ENCODE measurements at regions not wholly inside any gene's neighbourhood (a gene's known extent, or its start where the extent isn't known, plus 50 kb on each side); places are given as distances from the start of the nearest gene placed in this dataset.

DNA sequence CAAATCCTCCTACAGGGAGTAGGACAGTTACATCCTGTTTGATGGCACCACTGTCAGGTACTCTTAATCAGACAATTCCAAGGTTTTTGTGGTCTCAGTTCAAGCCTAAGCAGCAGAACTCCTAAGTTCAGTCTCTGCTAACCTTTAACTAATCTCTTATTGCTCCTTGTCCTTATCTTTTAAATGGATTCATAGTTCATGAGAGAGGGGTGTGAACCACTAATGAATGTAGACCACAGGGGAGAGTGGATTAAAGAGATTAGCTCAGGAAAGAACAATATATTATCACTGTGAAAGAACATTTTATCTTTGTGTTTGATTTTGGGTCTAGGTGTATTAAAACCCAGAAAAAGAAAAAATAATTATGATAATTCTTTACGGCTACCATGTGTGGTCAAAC, 168.9 kb downstream of the DCK start:
- no peak for DNase-seq

DNA sequence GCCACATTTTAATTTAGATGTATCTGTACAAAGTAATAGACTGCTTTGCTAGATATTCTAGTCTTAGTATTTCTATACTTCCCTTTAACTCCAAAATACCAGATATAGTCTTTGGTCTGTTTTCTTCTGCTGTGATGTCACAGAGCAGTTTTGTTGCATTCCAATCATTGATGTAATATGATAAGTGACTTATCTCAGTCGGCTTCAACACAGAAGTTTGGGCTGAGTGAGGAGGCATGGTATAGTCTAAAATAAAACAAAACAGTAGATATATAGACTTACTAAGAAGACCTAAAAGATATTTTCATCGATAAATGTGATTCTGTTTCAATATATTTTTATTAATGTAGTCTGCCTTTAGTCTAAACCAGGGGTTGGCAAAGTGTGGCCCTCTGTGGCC, 169.9 kb downstream of the DCK start:
- no peak for DNase-seq

DNA sequence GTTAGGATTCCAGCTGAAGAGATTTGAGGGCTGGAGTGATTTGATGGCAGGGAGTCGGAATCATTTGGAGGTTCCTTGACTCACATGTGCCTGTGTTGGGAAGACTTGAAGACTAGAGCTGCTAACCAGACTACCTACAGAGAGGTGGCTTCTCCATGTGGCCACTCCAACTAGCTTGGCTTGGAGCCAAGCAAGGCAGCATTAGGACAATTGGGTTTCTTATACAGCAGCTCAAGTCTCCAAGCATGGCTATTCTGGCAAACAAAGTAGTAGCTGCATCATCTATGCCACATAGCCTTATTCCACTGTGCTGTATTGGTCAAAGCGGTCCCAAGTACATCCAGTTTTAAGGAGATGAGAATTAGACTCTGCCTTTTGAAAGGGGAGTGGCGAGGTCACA, 171.7 kb upstream of the SLC4A4 start:
- DNase-seq, result no peak

DNA sequence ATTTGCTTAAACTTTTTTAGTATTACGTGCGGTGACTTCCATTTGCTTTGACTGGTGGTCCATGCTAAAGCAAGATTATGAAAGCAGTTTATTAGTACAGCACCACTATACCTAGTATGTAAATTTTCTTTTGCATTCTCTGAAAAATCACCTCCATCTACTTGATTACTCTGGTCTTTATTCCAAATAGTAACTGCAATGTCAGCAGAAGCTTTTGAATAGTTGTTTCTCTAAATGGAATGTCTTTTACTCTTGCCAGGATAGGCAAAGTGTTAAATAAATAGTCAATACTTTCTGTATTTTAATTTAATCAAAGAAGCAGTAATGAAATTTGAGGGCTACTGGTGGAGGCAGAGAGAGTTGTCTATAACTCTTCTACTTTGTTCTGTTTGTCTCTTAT, 167.2 kb upstream of the SLC4A4 start:
- DNase-seq, result no peak

DNA sequence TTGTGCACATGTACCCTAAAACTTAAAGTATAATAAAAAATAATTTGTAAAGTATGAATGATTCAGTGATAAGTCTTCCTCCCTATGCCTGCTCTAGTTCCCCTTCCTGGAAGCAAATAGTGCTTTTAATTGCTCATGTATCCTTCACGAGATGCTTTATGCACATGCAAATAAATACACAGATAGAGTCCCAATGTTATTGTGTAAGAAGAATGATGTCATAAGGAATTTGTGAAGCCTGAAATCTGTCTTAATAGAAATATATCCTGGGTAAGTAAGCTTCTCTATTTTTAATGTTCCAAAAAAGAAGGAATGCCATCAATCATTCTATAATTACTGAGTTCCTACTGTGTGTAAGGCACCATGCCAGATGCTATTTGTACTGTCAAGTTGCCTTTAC, 157.5 kb upstream of the SLC4A4 start:
- DNase-seq, result no peak

DNA sequence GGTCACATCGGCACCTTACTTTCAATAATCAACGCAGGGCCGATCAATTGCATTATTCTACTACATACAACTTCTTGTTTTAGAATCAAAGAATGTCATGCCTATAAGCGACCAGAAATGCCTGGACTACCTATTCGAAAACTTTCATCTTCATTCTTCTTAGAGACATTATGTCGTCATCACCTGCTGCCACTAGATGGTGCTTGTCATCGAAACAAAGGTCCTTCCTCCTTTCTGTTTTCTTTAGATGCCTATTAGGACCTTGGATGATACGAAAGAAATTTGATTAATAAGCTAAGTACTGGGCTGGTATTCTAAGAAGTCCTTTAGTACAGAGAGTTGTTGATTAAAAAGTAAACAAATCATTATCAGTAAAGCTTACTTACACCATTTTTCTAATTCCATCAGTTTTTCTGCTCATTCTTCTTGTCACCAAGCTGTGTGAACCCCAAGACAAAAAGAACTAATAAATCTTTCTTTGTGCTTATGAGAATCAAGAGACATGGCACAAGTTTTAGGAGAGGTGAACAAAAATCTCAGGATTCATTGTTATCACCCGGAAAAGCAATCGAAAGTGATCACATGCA, 154.5 kb upstream of the SLC4A4 start:
- no peak for DNase-seq

DNA sequence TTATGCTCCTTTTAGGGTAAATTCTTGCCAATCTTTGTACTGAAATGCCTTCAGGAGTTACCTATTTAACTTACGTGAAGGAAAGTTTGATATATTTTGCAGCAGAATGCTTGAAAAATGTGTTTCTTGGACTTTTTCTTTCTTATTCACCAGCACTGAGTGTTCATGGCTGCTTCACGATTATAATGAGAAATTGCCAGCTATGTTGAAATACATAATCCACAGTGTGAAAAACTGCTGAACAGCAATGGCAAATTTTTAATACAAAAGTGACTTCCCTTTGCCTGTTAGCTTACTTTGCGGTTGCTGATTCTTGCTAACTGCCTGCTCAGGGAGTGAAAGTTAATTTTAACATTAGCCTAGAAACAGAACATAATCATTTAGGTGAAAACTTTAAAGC, 153.8 kb upstream of the SLC4A4 start:
- DNase-seq, result no peak

DNA sequence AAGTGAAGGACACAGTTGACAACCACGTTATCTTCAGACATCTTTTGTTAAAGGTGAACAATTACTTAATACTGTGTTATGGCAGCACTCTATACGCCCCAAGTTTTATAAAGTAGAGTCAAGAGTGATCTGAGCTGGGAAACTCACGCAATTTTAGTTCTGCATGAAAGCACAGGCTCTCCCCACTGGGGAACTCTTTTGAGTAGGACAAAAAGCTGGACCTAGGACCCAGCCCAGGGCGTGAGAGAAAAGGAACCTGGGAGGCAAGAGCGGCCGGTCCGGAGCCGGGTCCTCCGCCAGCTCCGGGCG, 152.6 kb upstream of the SLC4A4 start:
- DNase-seq, result no peak

DNA sequence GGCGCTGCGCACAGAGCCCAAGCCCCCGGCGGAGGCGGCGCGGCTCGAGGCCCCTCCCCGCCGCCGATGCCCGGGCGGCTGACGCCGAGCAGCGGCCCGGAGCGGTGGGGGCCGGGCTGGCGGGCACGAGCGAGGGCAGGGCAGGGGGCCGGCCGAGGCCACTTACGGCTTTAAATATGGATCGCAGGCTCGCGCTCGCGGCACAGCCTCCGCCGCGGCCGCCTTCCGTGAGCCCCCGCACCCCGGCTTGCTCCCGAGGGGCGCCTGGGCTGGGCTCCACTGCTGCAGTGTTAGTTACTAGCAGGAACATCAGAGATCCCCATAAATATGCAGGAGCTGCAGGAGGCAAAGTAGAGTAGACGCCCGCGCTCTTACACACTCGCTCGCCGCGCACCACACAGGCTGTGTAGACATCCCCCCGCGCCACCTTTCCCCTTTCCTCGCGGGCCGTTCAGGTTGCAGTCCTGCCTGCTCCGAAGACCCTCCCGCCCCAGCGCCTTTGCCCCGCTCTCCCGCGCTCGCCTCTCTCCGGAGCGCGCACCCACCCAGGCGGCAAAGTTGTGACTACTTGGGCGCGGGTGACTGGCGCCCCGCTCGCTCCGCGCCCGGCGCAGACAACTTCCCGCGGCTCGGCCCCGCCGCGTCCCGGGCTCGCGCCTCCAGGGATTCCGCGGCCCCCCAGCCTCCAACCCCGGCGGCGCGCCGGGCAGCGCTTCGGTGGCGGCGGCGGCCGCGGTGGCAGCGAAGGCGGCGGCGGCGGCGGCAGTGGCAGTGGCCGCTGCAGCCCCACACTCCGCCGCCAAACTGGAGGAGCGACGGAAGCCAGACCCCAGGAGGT, 152.0 kb upstream of the SLC4A4 start:
- peak; percentile 66 for DNase-seq

DNA sequence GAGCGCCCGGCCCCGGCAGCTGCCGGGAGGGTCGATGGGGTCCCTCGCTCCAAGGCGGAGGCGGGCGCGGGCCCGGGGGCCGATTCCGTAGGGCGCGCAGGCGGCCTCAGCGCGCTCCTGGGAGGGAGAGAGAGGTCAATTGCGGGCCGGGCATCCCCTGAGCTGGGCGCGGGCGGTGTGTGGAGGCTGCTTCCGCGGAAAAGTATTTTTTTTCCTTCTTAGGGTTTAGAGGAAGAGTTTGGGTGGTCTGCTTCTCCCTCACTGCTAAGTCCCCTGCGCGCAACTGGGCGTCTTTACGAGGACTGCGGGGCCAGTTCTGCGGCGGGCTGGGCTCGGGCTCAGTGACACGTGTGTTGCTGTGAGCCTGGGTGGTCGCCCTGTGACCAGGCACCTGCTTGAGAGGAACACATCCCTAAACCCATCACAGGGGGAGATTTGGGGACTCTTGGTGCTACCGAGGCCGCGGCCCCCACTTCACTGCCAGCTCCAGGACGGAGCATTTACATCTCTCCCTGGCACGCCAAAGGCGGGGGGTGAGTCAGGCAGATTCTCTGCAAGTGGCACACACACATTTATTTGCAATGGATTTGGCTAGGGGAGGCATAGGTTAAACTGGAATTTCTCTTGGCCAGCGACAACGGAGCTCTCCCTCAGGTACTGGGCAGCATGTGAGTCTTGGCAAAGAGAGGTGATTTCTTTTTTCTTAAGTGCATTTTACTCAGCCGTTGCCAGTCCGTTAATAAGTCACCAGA, 151.2 kb upstream of the SLC4A4 start:
- no peak for DNase-seq

DNA sequence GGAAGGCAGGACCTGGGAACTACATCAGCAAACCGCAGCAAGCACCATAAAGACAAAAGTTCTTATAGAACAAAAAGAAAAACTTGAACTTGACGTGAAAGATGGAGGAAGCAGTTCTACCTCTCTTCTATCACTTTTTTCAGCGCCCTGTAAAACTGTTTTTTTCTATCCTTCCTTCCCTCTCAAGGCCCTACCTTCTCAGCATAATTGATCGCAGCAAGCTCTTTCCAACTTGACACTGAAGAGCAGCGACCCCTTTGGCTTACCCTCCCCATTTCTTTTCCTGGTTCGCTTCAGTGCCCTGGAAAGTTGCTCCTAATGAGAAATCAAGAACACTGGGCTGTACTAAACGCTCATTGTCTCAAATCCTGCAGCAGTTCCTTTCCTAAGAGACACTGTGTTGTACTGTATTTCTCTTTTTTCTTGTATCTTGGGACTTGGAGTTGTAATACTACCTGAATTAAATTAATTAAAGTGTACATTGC, 150.6 kb upstream of the SLC4A4 start:
- no peak for DNase-seq

DNA sequence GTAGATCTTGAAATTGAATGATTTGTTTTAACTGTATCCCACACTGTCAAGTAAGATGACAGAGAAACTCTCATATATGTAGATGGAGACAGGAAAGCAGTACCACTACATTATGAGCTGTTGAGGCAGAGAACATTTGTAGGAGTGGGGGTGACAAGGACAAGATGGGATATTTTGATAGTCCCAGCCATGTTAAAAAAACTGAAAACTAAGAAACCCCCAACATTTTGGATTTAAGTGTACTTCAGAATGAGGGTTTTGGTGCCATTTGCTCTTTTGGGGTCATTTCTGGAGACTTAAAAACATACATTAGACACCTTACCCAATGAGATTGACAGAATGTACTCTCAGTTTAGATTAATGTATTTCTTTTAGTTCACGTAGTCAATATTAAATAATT, 149.9 kb upstream of the SLC4A4 start:
- DNase-seq, result no peak

DNA sequence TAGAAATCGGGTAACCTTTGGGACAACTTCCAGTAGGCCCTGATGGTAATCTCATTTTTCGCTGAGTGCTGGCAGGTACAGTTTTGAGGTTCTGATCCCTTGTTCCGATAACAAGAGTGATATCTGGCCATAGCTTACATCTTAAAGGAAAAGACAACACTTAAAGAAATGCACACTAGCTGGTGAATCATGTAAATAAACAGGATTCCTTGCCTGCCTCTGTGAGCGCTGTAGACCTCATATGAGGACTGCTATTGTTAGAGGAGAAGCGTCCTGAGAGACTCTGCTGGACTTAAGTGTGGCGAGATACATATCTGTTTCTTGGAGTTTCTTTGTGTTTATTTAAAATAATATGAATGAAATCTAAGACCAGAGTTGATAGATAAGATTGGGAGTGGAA, 149.3 kb upstream of the SLC4A4 start:
- no peak for DNase-seq

DNA sequence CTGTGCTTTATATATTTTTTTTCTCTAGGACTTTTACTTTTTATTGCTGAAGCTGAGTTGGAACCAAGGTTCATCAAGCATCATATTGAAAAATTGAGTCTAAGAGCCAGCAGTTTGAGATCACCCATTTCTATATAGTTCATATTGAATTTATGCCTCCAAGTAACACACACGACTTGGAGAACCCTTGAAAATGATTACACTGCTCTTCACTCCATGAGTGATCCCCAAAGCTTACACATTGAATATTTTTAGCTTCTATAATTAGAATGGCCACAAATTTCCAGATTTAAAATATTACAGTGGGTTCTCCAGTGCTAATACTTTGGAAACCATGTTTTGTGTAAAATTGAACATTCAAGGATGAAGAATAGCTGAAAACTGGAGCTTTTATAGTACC, 144.4 kb upstream of the SLC4A4 start:
- no peak for DNase-seq

DNA sequence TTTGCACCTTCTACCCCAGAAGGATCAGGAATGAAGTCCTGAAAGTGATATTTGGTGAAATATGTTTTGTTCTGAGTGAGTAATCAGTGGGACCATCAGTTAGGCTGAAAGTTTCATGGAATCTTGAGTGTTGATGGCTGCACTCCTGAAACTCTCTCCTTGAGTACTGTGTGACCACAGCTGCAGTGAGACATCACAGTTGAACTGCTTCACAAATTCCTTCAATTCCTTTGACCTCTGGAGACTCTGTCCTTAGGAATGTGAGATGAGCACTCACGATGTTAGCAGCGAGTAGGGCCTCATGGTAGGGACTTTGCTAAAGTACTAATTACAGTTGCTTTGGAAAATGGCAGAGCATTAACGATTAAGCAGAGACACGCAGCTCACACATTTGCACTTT, 142.9 kb upstream of the SLC4A4 start:
- no peak for DNase-seq

DNA sequence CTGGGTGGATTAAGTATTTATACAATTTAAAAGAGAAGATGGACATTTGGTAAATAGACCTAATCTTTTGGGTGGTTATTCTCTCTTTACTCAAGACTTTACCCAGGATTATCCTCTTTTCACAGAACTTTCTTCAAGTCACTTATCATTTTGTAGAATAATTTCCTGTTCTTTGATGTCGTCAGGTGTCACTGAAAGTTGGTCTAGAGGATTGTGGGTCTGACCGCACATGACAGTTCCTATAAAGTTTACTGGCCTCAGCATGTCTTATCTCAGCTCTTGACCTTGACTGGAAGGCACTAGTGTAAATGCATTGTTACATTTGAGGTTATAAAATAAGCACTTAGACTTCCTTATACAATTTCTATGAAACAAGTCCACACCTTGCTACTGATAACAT, 139.9 kb upstream of the SLC4A4 start:
- DNase-seq, result no peak

DNA sequence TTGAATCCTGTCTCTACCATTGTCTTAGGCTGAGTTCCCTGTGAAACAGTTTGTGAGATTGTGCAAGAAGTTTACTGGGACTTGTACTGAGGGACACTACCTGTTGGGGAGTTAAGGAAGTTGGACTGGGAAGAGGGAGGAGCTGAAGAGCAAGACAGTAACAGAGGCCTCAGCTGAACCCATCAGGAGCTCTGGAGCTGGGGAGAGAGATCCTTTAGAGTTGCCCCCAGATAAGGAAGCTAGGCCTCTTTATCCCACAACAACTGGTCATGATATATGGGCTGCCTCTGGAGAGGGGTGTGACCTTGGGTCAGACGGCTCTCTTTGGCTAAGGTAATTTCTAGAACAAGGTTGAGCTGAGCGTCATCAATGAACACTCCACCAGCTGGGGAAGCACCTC, 137.8 kb upstream of the SLC4A4 start:
- no peak for DNase-seq

DNA sequence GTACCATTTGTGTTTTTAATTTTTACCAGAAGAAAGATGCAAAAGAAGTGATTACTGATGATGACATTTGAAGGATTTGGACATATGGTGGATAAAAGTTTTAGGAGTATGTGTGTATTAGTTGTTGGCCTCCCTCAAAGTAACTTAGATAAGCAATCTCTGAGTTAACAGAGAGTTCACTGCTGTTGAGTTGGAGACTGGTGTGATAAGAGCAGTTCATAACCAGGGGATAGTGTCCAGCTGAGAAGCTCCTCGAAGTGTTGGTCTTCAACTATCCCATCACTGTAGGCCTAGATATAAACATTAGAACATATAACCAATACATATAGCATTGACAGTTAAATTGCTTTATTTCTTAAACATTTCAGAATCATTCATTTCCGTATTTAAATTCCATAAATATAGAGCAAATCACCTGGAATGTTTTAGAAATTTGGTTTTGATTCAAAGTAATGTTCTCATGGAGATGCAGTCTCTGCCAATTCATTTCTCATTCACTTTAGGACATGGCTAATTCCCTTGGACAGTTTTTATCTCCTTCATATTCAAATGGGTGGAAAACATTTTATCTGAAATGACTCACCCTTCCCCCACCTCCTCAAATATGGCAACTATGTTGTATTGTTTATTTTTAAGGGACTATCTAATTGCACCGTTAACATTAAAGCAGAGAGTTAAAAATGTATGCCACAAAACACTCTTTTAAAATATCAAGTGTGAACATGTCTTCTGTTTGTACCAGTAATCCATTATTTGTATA, 136.8 kb upstream of the SLC4A4 start:
- no peak for DNase-seq

DNA sequence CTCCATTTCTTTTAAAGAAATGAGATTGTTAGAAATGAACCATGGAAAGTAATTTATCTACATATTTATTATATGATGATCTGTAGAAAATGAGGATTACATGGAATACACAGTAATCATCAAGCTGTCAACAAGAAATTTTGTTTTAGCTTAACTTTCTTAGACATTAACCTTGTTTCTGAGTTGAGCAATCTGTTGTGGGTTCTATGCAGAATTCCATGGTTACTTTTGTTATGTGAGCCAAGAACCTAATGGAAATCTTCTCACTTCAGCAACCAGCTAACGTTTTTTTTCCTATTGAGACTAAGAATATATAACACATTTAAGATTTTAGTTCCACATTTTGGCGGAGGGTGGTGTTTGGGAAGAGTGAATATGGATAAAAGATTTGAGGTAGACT, 136.1 kb upstream of the SLC4A4 start:
- DNase-seq, result no peak

DNA sequence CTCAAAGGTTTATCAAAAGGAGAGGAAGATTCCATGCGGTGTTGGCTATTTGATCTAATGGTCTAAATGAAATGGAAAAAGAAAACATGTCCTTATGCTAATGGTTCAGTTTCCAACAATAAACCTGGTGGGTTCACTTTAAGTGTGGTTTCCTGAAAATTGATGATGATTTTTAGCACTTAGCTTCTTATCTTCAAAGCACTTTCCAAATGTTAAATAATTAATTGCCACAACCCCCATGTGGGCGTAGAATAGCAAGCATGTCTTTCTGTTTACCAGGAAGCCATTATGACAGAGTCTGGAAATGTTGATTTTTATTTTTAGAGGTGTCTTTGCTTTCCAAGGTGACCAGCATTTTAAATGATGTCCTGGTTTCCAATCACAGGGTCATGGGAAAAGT, 134.8 kb upstream of the SLC4A4 start:
- no peak for DNase-seq

DNA sequence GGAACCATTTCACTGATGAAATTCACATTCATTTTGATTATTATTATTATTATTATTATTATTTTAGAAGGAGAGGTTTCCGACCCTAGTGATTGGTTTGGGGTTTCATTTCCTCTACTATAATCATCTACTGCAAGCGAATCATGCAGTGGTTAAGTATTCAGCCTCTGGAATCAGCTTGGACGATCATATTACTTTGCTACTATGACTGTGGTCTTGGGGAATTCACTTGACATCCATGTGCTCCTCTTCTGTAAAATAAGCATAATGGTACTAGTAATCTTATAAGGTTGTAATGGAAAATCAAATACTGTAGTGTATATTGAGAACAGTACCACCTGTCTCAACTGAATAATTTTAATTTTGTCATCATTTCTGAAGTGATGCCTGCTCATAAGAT, 132.1 kb upstream of the SLC4A4 start:
- no peak for DNase-seq

DNA sequence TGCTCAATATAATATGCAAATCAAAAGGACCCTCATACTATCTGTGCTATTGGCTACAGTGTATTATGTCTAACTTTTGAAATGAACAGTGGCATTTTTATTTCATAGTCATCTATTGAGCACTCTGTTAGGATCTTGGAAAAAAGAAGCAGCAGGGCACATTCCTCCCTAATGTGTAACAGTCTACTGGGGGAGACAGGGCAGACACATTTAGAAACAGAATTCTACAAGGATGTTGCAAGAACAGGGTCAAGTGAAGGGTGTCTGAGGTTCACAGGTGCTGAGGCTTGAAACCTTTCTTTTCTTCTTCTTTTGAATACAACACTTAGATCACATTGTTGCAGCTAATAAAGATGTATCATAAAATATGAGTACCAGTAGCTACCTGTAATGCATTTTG, 129.7 kb upstream of the SLC4A4 start:
- DNase-seq, result no peak

DNA sequence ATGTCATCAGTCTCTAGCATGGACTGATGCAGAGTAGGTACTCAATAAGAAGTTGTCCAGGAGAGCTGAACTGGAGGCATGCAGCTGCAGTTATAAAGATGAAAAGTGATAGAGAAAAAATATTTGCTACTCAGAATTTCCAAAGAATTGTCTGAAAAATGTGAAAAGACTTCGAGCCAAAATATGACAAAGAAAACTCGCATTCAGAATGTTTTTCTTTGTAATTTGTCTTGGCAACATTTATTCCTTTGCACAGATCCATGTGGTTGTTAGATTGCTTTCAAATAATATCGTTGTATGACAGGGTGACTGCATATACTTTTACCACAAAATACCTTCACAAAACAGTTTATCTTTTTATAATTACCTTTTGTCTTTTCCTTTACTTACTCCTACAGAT, 128.0 kb upstream of the SLC4A4 start:
- no peak for DNase-seq

DNA sequence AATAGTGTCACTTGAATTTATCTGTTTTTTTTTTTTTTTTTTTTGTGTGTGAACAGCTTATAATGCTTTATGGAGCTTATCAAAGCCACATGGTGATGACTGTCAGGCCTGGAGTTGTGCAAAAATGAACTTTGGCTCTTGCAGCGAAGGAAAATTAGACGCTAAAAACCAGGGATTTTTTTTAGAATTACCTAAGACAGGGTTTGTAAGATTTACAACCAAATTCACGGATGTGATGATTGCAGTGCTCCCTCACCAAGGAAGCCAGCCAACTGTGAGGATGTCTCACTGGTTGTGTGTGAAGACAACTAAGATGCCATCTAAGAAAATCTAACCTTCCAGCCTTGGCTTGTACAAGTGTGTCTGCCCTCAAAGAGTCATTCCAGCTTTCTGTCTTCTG, 127.1 kb upstream of the SLC4A4 start:
- no peak for DNase-seq

Measured in activated effector memory CD4-positive, alpha-beta T cell treated with anti-CD3 and anti-CD28 coated beads, Interleukin-2, amount 50 U/mL, for 16 hours (primary cell).